ENCODE measurements at regions not wholly inside any gene's neighbourhood (a gene's known extent, or its start where the extent isn't known, plus 50 kb on each side); places are given as distances from the start of the nearest gene placed in this dataset.

GRCh38 chr3:124557-125179, 71.9 kb upstream of the CHL1 start:
- H3K4me1 ChIP-seq (replicated peaks in 1 of 2; ENCODE audit: control insufficient read depth in 2 of 2, insufficient read depth in 2 of 2, low read length in 2 of 2): no peaks in the 10 kb centered on the region
- ChIA-PET CTCF (ENCODE audit: low intra/inter-chr PET ratio) (no interaction called here), POLR2A (no interaction called here)
- no peak for FAIRE-seq
- ATAC-seq: no peak
- no peak overlapping the region for H3K4me2 ChIP-seq (ENCODE audit: insufficient read depth, low read length)
- no peaks in the 10 kb centered on the region for H3K79me2 ChIP-seq (ENCODE audit: control insufficient read depth, insufficient read depth, low read length)
- H3K27ac ChIP-seq (ENCODE audit: extremely low read depth, low read depth, low read length): no peak overlapping the region
- H2AFZ ChIP-seq (ENCODE audit: low read depth, low read length): no peak overlapping the region
- no peak for DNase-seq (ENCODE audit: extremely low read depth in 1 of 4, low spot score in 3 of 4)
- H3K4me3 ChIP-seq: no peak overlapping the region
- in situ Hi-C loops (cut with MboI) (no loop called here), intact Hi-C loops (cut with micrococcal nuclease) (no loop called here)
- H3K9me3 ChIP-seq (replicated peaks; ENCODE audit: control insufficient read depth, insufficient read depth, low read depth, low read length): peaks cover 2% of the 10 kb centered on the region; the same call in 1 of the 2 replicates
- no peaks in the 10 kb centered on the region for H3K9me1 ChIP-seq (ENCODE audit: control insufficient read depth, insufficient read depth, low read length)
- WGBS (ENCODE audit: insufficient coverage, low coverage, missing lambda C conversion rate): 0% methylated on average over 1 of the region's 1 CpG
- no TSS peak for BruUV-seq (replicated peaks)
- TF ChIP-seq HNRNPL (IDR thresholded peaks at IDR 0.05; ENCODE audit: low read depth, low read length) (no peak), RBM39 (optimal IDR thresholded peaks at IDR 0.05; ENCODE audit: low read depth, low read length) (no peak), ZNF354B (CRISPR knock-in tag; IDR thresholded peaks at IDR 0.05) (no peak), ZBTB5 (IDR thresholded peaks at IDR 0.05) (no peak), ZNF584 (CRISPR knock-in tag; IDR thresholded peaks at IDR 0.05; ENCODE audit: low read depth) (no peak), SMAD4 (CRISPR knock-in tag; conservative IDR thresholded peaks at IDR 0.05) (no peak), PPARD (CRISPR knock-in tag; IDR thresholded peaks at IDR 0.05) (no peak), NFIX (CRISPR knock-in tag; IDR thresholded peaks at IDR 0.05; ENCODE audit: low read depth) (no peak), ZNF449 (CRISPR knock-in tag; IDR thresholded peaks at IDR 0.05) (no peak), RBM14 (IDR thresholded peaks at IDR 0.05; ENCODE audit: borderline replicate concordance, insufficient read depth, low read depth, low read length) (no peak), NFATC3 (IDR thresholded peaks at IDR 0.05) (no peak), E4F1 (CRISPR knock-in tag; IDR thresholded peaks at IDR 0.05; ENCODE audit: borderline replicate concordance) (no peak), IFI16 (CRISPR knock-in tag; IDR thresholded peaks at IDR 0.05) (no peak), ARID3B (CRISPR knock-in tag; IDR thresholded peaks at IDR 0.05; ENCODE audit: borderline replicate concordance) (no peak), BRF1 (IDR thresholded peaks at IDR 0.05; ENCODE audit: borderline replicate concordance, extremely low read depth, insufficient read length) (no peak), TCF7 (IDR thresholded peaks at IDR 0.05; ENCODE audit: borderline replicate concordance) (no peak)
- no peaks in the 10 kb centered on the region for H4K20me1 ChIP-seq (replicated peaks; ENCODE audit: control insufficient read depth, insufficient read depth, low read length)
- H3K27me3 ChIP-seq (ENCODE audit: control insufficient read depth in 2 of 2, insufficient read depth in 2 of 2, low read length in 2 of 2): no peaks in the 10 kb centered on the region
- H3K9ac ChIP-seq (ENCODE audit: insufficient read depth in 1 of 2, low read depth in 2 of 2, low read length in 2 of 2): no peak overlapping the region
- no peaks in the 10 kb centered on the region for H3K36me3 ChIP-seq (ENCODE audit: control insufficient read depth, insufficient read depth, low read length)

Measured in K562 (cell line).